Prostate gland (tissue), 2 donors: ENCODE measurements at regions not wholly inside any gene's neighbourhood (a gene's known extent, or its start where the extent isn't known, plus 50 kb on each side); places are given as distances from the start of the nearest gene placed in this dataset.

Source experiments
- CTCF ChIP-seq, 4 experiments: fragments of 200-600 bp in 2 of 4; fragments of 450-650 bp in 2 of 4; sonication (generic) in 2 of 4; IDR thresholded peaks; 1 replicate in 3 of 4; 2 replicates in 1 of 4; pipeline ENCODE4 v1.5.1; 2016 to 2019; ENCODE audit warnings: antibody characterized with exemption in 4 of 4, mild to moderate bottlenecking in 2 of 4, moderate library complexity in 2 of 4
- POLR2A ChIP-seq: fragments of 450-650 bp; IDR thresholded peaks from one replicate; pipeline ENCODE4 v1.6.1; 2016; ENCODE audit warnings: antibody characterized with exemption, mild to moderate bottlenecking
- POLR2AphosphoS5 ChIP-seq: sonication (generic); formaldehyde crosslinking; IDR thresholded peaks from one replicate; pipeline ENCODE4 v1.6.1; 2017; ENCODE audit warnings: antibody characterized with exemption

GRCh38 chr2:104092886-104093285 is 761.0 kb upstream of the POU3F3 start:
- TF ChIP-seq CTCF (IDR thresholded peaks at IDR 0.05) (no peak), POLR2AphosphoS5 (no peak), POLR2A (no peak)
